SK-N-SH treated with all-trans-retinoic acid at 6 μM for 48 hours (cell line): ENCODE measurements at regions not wholly inside any gene's neighbourhood (a gene's known extent, or its start where the extent isn't known, plus 50 kb on each side); places are given as distances from the start of the nearest gene placed in this dataset.

Source experiments
- ATAC-seq: fragments of 200-7000 bp; cut with Tn5 transposase; 3 replicates; pipeline ENCODE4 v1.9.1; 2020; ENCODE audit warnings: mild to moderate bottlenecking, moderate library complexity
- ARNTL ChIP-seq: fragments of 450-650 bp; formaldehyde crosslinking; IDR thresholded peaks from 2 replicates; pipeline ENCODE4 v1.5.0; 2020; ENCODE audit warnings: low read depth, mild to moderate bottlenecking, moderate library complexity, borderline replicate concordance
- BACH2 ChIP-seq: fragments of 250-450 bp; sonication (Bioruptor Pico); IDR thresholded peaks from 2 replicates; pipeline ENCODE4 v1.9.0; 2021; ENCODE audit warnings: mild to moderate bottlenecking, borderline replicate concordance
- CSDC2 ChIP-seq: fragments of 250-450 bp; sonication (Bioruptor Pico); IDR thresholded peaks from 2 replicates; pipeline ENCODE4 v1.5.0; 2020; ENCODE audit warnings: mild to moderate bottlenecking, moderate library complexity
- ESRRG ChIP-seq: fragments of 250-450 bp; sonication (Bioruptor Pico); IDR thresholded peaks from 2 replicates; pipeline ENCODE4 v1.6.1; 2021; ENCODE audit warnings: mild to moderate bottlenecking
- GLIS3 ChIP-seq: fragments of 250-450 bp; sonication (Bioruptor Pico); IDR thresholded peaks from 2 replicates; pipeline ENCODE4 v1.5.0; 2020; ENCODE audit warnings: mild to moderate bottlenecking, moderate library complexity
- OSR1 ChIP-seq: fragments of 250-450 bp; sonication (Bioruptor Pico); IDR thresholded peaks from 2 replicates; pipeline ENCODE4 v1.8.0; 2022; ENCODE audit warnings: moderate library complexity, mild to moderate bottlenecking, inconsistent platforms
- PPARA ChIP-seq: fragments of 250-450 bp; sonication (Bioruptor Pico); IDR thresholded peaks from 2 replicates; pipeline ENCODE4 v1.5.0; 2020; ENCODE audit warnings: mild to moderate bottlenecking, borderline replicate concordance
- TCF4 ChIP-seq: fragments of 250-450 bp; sonication (Bioruptor Pico); IDR thresholded peaks from 2 replicates; pipeline ENCODE4 v1.8.0; 2021; ENCODE audit warnings: mild to moderate bottlenecking, moderate library complexity, borderline replicate concordance
- TOX ChIP-seq: fragments of 250-450 bp; sonication (Bioruptor Pico); IDR thresholded peaks from 2 replicates; pipeline ENCODE4 v1.8.0; 2021; ENCODE audit warnings: mild to moderate bottlenecking, moderate library complexity, borderline replicate concordance
- TSHZ2 ChIP-seq: fragments of 250-450 bp; sonication (Bioruptor Pico); IDR thresholded peaks from 2 replicates; pipeline ENCODE4 v1.5.0; 2020; ENCODE audit warnings: mild to moderate bottlenecking, moderate library complexity
- ZC3H10 ChIP-seq: fragments of 250-450 bp; sonication (Bioruptor Pico); IDR thresholded peaks from 2 replicates; pipeline ENCODE4 v1.5.1; 2021; ENCODE audit warnings: mild to moderate bottlenecking, moderate library complexity
- ZFP3 ChIP-seq: fragments of 250-450 bp; sonication (Bioruptor Pico); IDR thresholded peaks from 2 replicates; pipeline ENCODE4 v1.5.0; 2020; ENCODE audit warnings: mild to moderate bottlenecking, moderate library complexity
- ZFP30 ChIP-seq: fragments of 450-650 bp; formaldehyde crosslinking; IDR thresholded peaks from 2 replicates; pipeline ENCODE4 v1.5.0; 2022; ENCODE audit warnings: mild to moderate bottlenecking, moderate library complexity
- ZNF565 ChIP-seq: fragments of 450-650 bp; formaldehyde crosslinking; conservative IDR thresholded peaks from 2 replicates; pipeline ENCODE4 v1.5.0; 2020; ENCODE audit warnings: low read depth, mild to moderate bottlenecking, moderate library complexity
- ZNF70 ChIP-seq: fragments of 450-650 bp; formaldehyde crosslinking; IDR thresholded peaks from 2 replicates; pipeline ENCODE4 v1.5.0; 2020; ENCODE audit warnings: mild to moderate bottlenecking, moderate library complexity
- ZNF8 ChIP-seq: fragments of 450-650 bp; formaldehyde crosslinking; IDR thresholded peaks from 2 replicates; pipeline ENCODE4 v1.5.0; 2020; ENCODE audit warnings: mild to moderate bottlenecking, moderate library complexity
- TF ChIP-seq, protein P1 (sequence below): fragments of 250-450 bp; sonication (Bioruptor Pico); IDR thresholded peaks from 2 replicates; pipeline ENCODE4 v1.8.0; 2020; ENCODE audit warnings: mild to moderate bottlenecking, moderate library complexity, borderline replicate concordance
- TF ChIP-seq, protein P2 (sequence below): fragments of 250-450 bp; sonication (Bioruptor Pico); IDR thresholded peaks from 2 replicates; pipeline ENCODE4 v1.8.0; 2021; ENCODE audit warnings: low read depth, mild to moderate bottlenecking, moderate library complexity, borderline replicate concordance
- TF ChIP-seq, protein P3 (sequence below): fragments of 250-450 bp; sonication (Bioruptor Pico); IDR thresholded peaks from 2 replicates; pipeline ENCODE4 v1.5.1; 2020; ENCODE audit warnings: low read depth, mild to moderate bottlenecking, moderate library complexity
- TF ChIP-seq, protein P4 (sequence below): fragments of 250-450 bp; sonication (Bioruptor Pico); IDR thresholded peaks from 2 replicates; pipeline ENCODE4 v1.5.1; 2021; ENCODE audit warnings: mild to moderate bottlenecking, moderate library complexity

GRCh38 chr4:36815536-36815935 is 429.0 kb upstream of the NWD2 start:
- TF ChIP-seq ZNF8, result no peak
- TF ChIP-seq GLIS3, result no peak
- no peak for TF ChIP-seq ZFP3 (CRISPR knock-in tag)
- no peak for ATAC-seq

DNA sequence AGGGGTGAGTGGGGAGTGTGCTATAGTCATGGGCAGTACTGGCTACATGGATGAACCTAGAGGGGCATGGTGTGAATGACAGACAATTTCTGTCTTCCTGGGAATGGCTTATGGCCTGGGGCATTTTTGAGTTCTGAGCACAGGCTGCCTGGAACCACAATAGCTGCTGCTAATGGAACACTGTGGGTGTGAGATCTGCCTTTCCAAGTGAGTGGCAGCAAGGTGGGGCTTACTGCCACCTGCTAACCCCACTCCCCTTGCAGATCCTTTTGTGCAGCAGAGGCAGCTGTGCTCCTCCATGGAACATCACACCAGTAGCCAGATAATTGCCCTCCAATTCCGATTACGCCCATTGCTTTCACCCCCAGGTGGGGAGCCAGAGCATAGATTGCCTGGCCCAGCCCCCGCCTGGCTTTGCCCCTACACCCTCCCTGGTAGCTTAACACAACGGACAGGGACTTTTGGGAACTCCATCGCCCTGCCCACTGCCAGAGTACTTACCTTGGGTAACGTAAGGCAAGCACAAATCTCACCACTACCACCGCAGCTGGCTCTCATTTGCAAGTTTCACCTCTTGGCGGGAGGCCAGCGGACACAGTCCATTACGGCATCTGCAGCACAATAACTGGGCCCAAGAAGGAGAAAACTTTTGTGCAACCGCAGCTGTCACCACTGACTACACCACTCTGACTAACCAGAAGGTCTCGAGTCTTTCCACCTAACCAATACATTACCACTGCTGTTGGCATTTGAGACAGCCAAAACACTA is 421.2 kb upstream of the NWD2 start:
- no peak for ATAC-seq

DNA sequence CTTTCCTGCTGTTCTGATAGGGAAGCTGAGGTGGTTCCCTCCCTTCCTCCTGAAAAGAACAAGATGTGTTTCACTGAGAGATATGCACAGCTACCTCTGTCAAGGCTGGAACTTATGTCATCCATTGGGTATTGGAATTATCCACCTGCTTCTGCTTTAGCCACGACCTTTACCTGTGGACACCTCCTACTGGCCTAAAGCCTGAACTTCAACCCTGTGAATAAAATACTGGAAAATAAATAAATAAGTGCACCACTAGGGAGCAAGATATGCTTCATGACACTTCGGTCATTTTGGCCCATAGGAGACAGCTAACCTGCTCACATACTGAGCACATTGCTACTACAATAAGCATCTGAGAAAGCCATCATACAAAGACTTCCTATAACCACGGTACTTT is 419.9 kb upstream of the NWD2 start:
- ATAC-seq, result no peak
- TF ChIP-seq OSR1 (CRISPR knock-in tag) (no peak), ZC3H10 (CRISPR knock-in tag) (no peak), TSHZ2 (CRISPR knock-in tag) (no peak), ZFP30 (CRISPR knock-in tag) (no peak), TOX (CRISPR knock-in tag) (no peak), ZNF8 (no peak), BACH2 (CRISPR knock-in tag) (no peak), ZNF565 (no peak), ZNF70 (CRISPR knock-in tag) (no peak), CSDC2 (CRISPR knock-in tag) (no peak)

More for the DNA sequence above, 421.2 kb upstream of the NWD2 start:
- TF ChIP-seq, protein P1, sequence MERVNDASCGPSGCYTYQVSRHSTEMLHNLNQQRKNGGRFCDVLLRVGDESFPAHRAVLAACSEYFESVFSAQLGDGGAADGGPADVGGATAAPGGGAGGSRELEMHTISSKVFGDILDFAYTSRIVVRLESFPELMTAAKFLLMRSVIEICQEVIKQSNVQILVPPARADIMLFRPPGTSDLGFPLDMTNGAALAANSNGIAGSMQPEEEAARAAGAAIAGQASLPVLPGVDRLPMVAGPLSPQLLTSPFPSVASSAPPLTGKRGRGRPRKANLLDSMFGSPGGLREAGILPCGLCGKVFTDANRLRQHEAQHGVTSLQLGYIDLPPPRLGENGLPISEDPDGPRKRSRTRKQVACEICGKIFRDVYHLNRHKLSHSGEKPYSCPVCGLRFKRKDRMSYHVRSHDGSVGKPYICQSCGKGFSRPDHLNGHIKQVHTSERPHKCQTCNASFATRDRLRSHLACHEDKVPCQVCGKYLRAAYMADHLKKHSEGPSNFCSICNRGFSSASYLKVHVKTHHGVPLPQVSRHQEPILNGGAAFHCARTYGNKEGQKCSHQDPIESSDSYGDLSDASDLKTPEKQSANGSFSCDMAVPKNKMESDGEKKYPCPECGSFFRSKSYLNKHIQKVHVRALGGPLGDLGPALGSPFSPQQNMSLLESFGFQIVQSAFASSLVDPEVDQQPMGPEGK (CRISPR knock-in tag), result no peak
- TF ChIP-seq, protein P2, sequence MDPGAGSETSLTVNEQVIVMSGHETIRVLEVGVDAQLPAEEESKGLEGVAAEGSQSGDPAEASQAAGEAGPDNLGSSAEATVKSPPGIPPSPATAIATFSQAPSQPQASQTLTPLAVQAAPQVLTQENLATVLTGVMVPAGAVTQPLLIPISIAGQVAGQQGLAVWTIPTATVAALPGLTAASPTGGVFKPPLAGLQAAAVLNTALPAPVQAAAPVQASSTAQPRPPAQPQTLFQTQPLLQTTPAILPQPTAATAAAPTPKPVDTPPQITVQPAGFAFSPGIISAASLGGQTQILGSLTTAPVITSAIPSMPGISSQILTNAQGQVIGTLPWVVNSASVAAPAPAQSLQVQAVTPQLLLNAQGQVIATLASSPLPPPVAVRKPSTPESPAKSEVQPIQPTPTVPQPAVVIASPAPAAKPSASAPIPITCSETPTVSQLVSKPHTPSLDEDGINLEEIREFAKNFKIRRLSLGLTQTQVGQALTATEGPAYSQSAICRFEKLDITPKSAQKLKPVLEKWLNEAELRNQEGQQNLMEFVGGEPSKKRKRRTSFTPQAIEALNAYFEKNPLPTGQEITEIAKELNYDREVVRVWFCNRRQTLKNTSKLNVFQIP (CRISPR knock-in tag), result no peak
- TF ChIP-seq ARNTL (CRISPR knock-in tag) (no peak), GLIS3 (no peak), ZNF70 (CRISPR knock-in tag) (no peak), ESRRG (no peak), CSDC2 (CRISPR knock-in tag) (no peak), TOX (CRISPR knock-in tag) (no peak), ZFP30 (CRISPR knock-in tag) (no peak), TSHZ2 (CRISPR knock-in tag) (no peak), OSR1 (CRISPR knock-in tag) (no peak), TCF4 (CRISPR knock-in tag) (no peak), PPARA (CRISPR knock-in tag) (no peak), ZFP3 (CRISPR knock-in tag) (no peak), BACH2 (CRISPR knock-in tag) (no peak), ZNF8 (no peak), ZC3H10 (CRISPR knock-in tag) (no peak)
- TF ChIP-seq, protein P3, sequence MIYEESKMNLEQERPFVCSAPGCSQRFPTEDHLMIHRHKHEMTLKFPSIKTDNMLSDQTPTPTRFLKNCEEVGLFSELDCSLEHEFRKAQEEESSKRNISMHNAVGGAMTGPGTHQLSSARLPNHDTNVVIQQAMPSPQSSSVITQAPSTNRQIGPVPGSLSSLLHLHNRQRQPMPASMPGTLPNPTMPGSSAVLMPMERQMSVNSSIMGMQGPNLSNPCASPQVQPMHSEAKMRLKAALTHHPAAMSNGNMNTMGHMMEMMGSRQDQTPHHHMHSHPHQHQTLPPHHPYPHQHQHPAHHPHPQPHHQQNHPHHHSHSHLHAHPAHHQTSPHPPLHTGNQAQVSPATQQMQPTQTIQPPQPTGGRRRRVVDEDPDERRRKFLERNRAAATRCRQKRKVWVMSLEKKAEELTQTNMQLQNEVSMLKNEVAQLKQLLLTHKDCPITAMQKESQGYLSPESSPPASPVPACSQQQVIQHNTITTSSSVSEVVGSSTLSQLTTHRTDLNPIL, result no peak
- TF ChIP-seq, protein P4, sequence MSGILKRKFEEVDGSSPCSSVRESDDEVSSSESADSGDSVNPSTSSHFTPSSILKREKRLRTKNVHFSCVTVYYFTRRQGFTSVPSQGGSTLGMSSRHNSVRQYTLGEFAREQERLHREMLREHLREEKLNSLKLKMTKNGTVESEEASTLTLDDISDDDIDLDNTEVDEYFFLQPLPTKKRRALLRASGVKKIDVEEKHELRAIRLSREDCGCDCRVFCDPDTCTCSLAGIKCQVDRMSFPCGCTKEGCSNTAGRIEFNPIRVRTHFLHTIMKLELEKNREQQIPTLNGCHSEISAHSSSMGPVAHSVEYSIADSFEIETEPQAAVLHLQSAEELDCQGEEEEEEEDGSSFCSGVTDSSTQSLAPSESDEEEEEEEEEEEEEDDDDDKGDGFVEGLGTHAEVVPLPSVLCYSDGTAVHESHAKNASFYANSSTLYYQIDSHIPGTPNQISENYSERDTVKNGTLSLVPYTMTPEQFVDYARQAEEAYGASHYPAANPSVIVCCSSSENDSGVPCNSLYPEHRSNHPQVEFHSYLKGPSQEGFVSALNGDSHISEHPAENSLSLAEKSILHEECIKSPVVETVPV (CRISPR knock-in tag), result no peak
- TF ChIP-seq, all 23 proteins: peak for 0
